ENCODE measurements at regions not wholly inside any gene's neighbourhood (a gene's known extent, or its start where the extent isn't known, plus 50 kb on each side); places are given as distances from the start of the nearest gene placed in this dataset.

DNA sequence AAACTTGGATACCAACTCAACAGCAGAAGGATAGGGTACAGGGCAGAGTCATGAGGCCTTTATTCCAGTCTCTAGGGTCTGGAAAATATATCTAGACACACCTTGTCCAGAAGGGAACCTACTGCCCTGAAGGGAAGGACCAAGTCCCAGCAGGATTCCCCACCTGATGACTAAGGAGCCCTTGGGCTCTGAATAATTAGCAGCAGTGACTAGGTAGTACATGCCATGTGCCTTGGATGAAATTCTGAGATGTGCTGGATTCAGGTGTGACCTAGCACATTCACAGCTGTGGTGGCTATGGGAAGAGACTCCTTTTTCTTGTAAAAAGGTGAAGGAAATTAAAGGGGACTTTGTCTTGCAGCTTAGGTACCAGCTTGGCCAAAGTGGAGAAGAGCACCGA is 364.3 kb upstream of the PTCHD4 start:
- TF ChIP-seq TAF1 (IDR thresholded peaks at IDR 0.05; ENCODE audit: low read depth), result no peak
- TF ChIP-seq EP300 (IDR thresholded peaks at IDR 0.05; ENCODE audit: borderline replicate concordance), result no peak

All from Ishikawa (cell line).